ENCODE measurements at regions not wholly inside any gene's neighbourhood (a gene's known extent, or its start where the extent isn't known, plus 50 kb on each side); places are given as distances from the start of the nearest gene placed in this dataset.

- TF ChIP-seq CEBPB (IDR thresholded peaks at IDR 0.05; ENCODE audit: low read depth, low read length), result peak; percentile 40; the same call in 1 of the 2 replicates
- TF ChIP-seq CTCF (conservative IDR thresholded peaks at IDR 0.05; ENCODE audit: low read depth, low read length), result no peak
- no peak for TF ChIP-seq POLR2A (IDR thresholded peaks at IDR 0.05; ENCODE audit: low read depth, low read length)
- no peak for TF ChIP-seq USF2 (IDR thresholded peaks at IDR 0.05; ENCODE audit: low read depth, low read length)
- no peak for TF ChIP-seq RAD21 (IDR thresholded peaks at IDR 0.05; ENCODE audit: low read length)
- TF ChIP-seq BHLHE40 (IDR thresholded peaks at IDR 0.05; ENCODE audit: low read depth, low read length), result 0 out of 2 replicates have a peak, but pooled peaks have one; percentile 50
- no peak for TF ChIP-seq CHD1 (IDR thresholded peaks at IDR 0.05; ENCODE audit: low read depth, low read length)
- TF ChIP-seq SMC3 (IDR thresholded peaks at IDR 0.05; ENCODE audit: low read depth, low read length), result no peak
Observed at GRCh38 chr14:42140831-42141279, 534.2 kb downstream of the LRFN5 start.
